ENCODE measurements at regions not wholly inside any gene's neighbourhood (a gene's known extent, or its start where the extent isn't known, plus 50 kb on each side); places are given as distances from the start of the nearest gene placed in this dataset.

- H3K27ac ChIP-seq: no peak overlapping the region
- H3K4me1 ChIP-seq: peaks cover 0 to 16% (median 4%) of the 10 kb centered on the region in 4 donors
- no peak for DNase-seq
- no peaks in the 10 kb centered on the region for H3K36me3 ChIP-seq
- H3K9me3 ChIP-seq: no peaks in the 10 kb centered on the region
- in situ Hi-C loops (cut with MboI; ENCODE audit: low pct_ligation_motif_present in 1 of 4, low pct_unique_long_range_greater_than_20kb in 1 of 4, low sequenced_read_pairs in 3 of 4) (no loop called here), intact Hi-C loops (cut with DNase I; ENCODE audit: low total_unique reads) (no loop called here)
- H3K4me3 ChIP-seq: no peak overlapping the region
- WGBS, 2 donors (ENCODE audit: low coverage in 1 of 2): 76 to 78% methylated on average over 3 of the region's 3 CpGs
- TF ChIP-seq POLR2A (IDR thresholded peaks at IDR 0.05) (no peak), POLR2AphosphoS5 (IDR thresholded peaks at IDR 0.05) (no peak), CTCF (IDR thresholded peaks at IDR 0.05) (no peak), EP300 (IDR thresholded peaks at IDR 0.05; ENCODE audit: low read depth) (no peak)
- no peaks in the 10 kb centered on the region for H3K27me3 ChIP-seq
These were observed 301.1 kb downstream of the SHQ1 start for GRCh38 chr3:72547183-72547582.

DNA sequence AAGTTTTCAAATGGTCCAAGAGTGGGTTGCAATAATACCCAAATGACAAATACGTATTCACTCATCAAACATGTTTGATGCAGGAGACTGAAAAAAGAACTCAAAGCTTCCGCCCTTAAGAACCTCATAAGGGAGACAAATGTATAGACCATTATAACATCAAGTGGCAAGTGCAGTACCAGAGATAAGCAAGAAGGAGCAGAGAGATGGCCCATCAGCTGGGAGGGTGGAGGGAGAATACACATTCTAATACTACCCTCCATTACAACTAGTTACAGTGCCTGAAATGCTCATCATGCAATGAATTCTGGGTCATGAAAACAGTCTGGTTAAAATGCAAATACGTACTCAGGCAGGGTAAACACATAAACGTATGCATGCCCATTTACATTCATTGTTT lies 304.0 kb downstream of the SHQ1 start:
- Histone ChIP-seq H3K9me3 (peaks cover 0 to 4% of the 10 kb centered on the region in 2 donors), H3K36me3 (no peaks in the 10 kb centered on the region), H3K27me3 (no peaks in the 10 kb centered on the region), H3K4me3 (no peak overlapping the region), H3K4me1 (peaks cover 0 to 7% (median 3%) of the 10 kb centered on the region in 4 donors), H3K27ac (no peak overlapping the region)
- intact Hi-C loops (cut with DNase I; ENCODE audit: low total_unique reads) (no loop called here), in situ Hi-C loops (cut with MboI; ENCODE audit: low pct_ligation_motif_present in 1 of 4, low pct_unique_long_range_greater_than_20kb in 1 of 4, low sequenced_read_pairs in 3 of 4) (no loop called here)
- DNase-seq: no peak
- 73 to 81% methylated on average over 4 of the region's 4 CpGs for WGBS, 2 donors (ENCODE audit: low coverage in 1 of 2)
- TF ChIP-seq CTCF (IDR thresholded peaks at IDR 0.05) (no peak), EP300 (IDR thresholded peaks at IDR 0.05; ENCODE audit: low read depth) (no peak), POLR2AphosphoS5 (IDR thresholded peaks at IDR 0.05) (no peak), POLR2A (IDR thresholded peaks at IDR 0.05) (no peak)

DNA sequence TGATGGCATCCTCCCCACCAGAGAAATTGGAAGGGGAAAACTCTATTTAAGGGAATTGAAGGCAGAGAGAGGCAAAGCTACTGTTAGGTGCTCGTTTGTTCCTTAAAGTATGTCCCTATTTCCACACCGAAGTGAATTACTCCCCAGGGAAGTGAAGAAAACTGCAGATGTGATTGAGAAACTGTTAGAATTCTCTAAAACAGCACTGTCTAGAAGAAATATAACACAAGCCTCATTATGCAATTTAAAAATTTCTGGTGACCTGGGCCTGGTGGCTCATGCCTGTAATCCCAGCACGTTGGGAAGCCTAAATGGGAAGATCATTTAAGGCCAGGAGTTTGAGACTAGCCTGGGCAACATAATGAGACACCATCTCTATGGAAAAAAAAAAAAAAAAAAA lies 305.0 kb downstream of the SHQ1 start:
- no peak for DNase-seq
- Histone ChIP-seq H3K4me3 (no peak overlapping the region), H3K27ac (no peak overlapping the region), H3K36me3 (no peaks in the 10 kb centered on the region), H3K27me3 (no peaks in the 10 kb centered on the region), H3K4me1 (peaks cover 0 to 7% (median 3%) of the 10 kb centered on the region in 4 donors), H3K9me3 (peaks cover 0 to 4% of the 10 kb centered on the region in 2 donors)
- intact Hi-C loops (cut with DNase I; ENCODE audit: low total_unique reads) (no loop called here), in situ Hi-C loops (cut with MboI; ENCODE audit: low pct_ligation_motif_present in 1 of 4, low pct_unique_long_range_greater_than_20kb in 1 of 4, low sequenced_read_pairs in 3 of 4) (no loop called here)
- WGBS, 2 donors (ENCODE audit: low coverage in 1 of 2): 63 to 76% methylated on average over 1 to 3 of the region's 3 CpGs
- TF ChIP-seq POLR2AphosphoS5 (IDR thresholded peaks at IDR 0.05) (no peak), EP300 (IDR thresholded peaks at IDR 0.05; ENCODE audit: low read depth) (no peak), POLR2A (IDR thresholded peaks at IDR 0.05) (no peak), CTCF (IDR thresholded peaks at IDR 0.05) (no peak)

DNA sequence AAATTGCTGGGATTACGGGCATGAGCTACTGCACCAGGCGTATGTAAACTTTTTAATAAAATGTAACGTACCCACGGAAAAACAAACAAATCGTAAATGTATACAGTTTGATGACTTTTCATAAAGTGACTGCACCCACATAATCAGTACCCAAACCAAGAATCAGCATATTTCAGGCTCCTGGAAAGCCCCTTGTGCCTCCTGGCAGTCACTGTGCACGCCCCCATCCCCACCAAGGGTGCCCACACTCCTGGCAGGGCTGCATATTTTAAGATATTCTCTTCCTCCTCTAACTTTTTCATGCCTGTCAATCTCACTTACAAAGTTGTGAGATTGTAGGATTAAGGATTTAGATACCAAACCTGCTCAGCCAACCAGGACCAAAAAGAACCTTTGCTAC lies 305.5 kb downstream of the SHQ1 start:
- no peak for TF ChIP-seq POLR2A (IDR thresholded peaks at IDR 0.05)
- TF ChIP-seq CTCF (IDR thresholded peaks at IDR 0.05): no peak
- TF ChIP-seq EP300 (IDR thresholded peaks at IDR 0.05; ENCODE audit: low read depth): no peak
- no peak for TF ChIP-seq POLR2AphosphoS5 (IDR thresholded peaks at IDR 0.05)
- Histone ChIP-seq H3K36me3 (no peaks in the 10 kb centered on the region), H3K27ac (no peak overlapping the region), H3K27me3 (no peaks in the 10 kb centered on the region), H3K9me3 (peaks cover 0 to 4% of the 10 kb centered on the region in 2 donors), H3K4me1 (peaks cover 0 to 7% (median 3%) of the 10 kb centered on the region in 4 donors), H3K4me3 (no peak overlapping the region)
- no peak for DNase-seq
- intact Hi-C loops (cut with DNase I; ENCODE audit: low total_unique reads) (no loop called here), in situ Hi-C loops (cut with MboI; ENCODE audit: low pct_ligation_motif_present in 1 of 4, low pct_unique_long_range_greater_than_20kb in 1 of 4, low sequenced_read_pairs in 3 of 4) (no loop called here)
- WGBS, 2 donors (ENCODE audit: low coverage in 1 of 2): 51 to 67% methylated on average over 5 to 6 of the region's 6 CpGs

Measured in transverse colon (tissue), 4 donors.